ENCODE measurements at regions not wholly inside any gene's neighbourhood (a gene's known extent, or its start where the extent isn't known, plus 50 kb on each side); places are given as distances from the start of the nearest gene placed in this dataset.

DNA sequence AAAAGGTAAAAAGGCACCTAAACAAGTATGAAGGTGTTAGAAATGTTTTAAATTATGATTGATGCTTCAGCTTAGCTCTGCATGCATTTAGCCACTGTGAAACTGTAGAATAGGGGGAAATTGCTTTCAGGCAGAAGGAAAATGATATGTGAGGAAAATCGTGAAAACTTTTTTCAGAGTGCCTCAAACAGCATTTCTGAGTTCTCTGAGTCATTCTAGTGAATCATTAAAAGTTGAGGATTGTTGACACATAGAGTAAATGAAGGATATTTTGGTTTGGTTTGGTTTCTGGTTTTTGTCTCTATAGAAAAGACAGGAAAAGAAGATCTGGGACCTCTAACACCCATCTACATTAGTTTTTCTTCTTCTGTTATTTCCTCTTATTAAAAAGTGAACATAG is 332.5 kb upstream of the TRAM1L1 start:
- Histone ChIP-seq H3K9me3 (no peaks in the 10 kb centered on the region), H3K36me3 (no peaks in the 10 kb centered on the region), H3K27me3 (no peaks in the 10 kb centered on the region), H3K4me3 (no peak overlapping the region), H3K27ac (no peak overlapping the region), H3K4me1 (no peaks in the 10 kb centered on the region)
- DNase-seq: no peak
- intact Hi-C loops (cut with DNase I; ENCODE audit: low total_unique reads): no loop called here
- no peak for ATAC-seq
- no peak for TF ChIP-seq POLR2A (IDR thresholded peaks at IDR 0.05)
- TF ChIP-seq, protein P1, sequence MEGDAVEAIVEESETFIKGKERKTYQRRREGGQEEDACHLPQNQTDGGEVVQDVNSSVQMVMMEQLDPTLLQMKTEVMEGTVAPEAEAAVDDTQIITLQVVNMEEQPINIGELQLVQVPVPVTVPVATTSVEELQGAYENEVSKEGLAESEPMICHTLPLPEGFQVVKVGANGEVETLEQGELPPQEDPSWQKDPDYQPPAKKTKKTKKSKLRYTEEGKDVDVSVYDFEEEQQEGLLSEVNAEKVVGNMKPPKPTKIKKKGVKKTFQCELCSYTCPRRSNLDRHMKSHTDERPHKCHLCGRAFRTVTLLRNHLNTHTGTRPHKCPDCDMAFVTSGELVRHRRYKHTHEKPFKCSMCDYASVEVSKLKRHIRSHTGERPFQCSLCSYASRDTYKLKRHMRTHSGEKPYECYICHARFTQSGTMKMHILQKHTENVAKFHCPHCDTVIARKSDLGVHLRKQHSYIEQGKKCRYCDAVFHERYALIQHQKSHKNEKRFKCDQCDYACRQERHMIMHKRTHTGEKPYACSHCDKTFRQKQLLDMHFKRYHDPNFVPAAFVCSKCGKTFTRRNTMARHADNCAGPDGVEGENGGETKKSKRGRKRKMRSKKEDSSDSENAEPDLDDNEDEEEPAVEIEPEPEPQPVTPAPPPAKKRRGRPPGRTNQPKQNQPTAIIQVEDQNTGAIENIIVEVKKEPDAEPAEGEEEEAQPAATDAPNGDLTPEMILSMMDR (IDR thresholded peaks at IDR 0.05 in 4 of 5, conservative IDR thresholded peaks at IDR 0.05 in 1 of 5): no peak
- in situ Hi-C loops (cut with MboI; ENCODE audit: low sequenced_read_pairs in 4 of 4): no loop called here

DNA sequence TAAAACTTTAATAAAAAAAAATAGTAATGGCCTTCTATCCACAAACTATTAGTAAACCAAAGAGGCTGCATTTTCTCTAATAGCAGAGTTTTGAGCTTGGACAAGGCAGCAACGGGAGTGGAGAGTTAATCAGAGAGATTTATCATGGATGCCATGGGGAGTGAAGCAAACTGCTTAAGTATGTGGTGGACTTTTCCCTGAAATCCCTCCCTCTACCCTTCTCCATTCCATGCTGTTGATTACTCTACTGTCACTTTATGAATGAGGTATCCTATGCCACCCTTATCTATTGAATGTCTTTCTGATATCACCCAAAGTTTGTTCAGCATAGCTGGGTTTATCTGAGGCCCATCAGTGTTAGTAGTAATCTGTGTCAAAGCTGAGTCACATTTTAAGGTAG is 335.6 kb upstream of the TRAM1L1 start:
- in situ Hi-C loops (cut with MboI; ENCODE audit: low sequenced_read_pairs in 4 of 4): no loop called here
- H3K4me1 ChIP-seq: no peaks in the 10 kb centered on the region
- H3K27ac ChIP-seq: no peak overlapping the region
- ATAC-seq (no peak), DNase-seq (no peak)
- no peaks in the 10 kb centered on the region for H3K27me3 ChIP-seq
- no peak overlapping the region for H3K4me3 ChIP-seq
- no peaks in the 10 kb centered on the region for H3K9me3 ChIP-seq
- H3K36me3 ChIP-seq: no peaks in the 10 kb centered on the region
- intact Hi-C loops (cut with DNase I; ENCODE audit: low total_unique reads): no loop called here
- no peak for TF ChIP-seq POLR2A (IDR thresholded peaks at IDR 0.05)

- no peaks in the 10 kb centered on the region for H3K36me3 ChIP-seq
- H3K4me3 ChIP-seq: no peak overlapping the region
- TF ChIP-seq, protein P1 (IDR thresholded peaks at IDR 0.05 in 4 of 5, conservative IDR thresholded peaks at IDR 0.05 in 1 of 5): no peak
- no peak for TF ChIP-seq POLR2A (IDR thresholded peaks at IDR 0.05)
- no peak overlapping the region for H3K27ac ChIP-seq
- no peak for DNase-seq
- in situ Hi-C loops (cut with MboI; ENCODE audit: low sequenced_read_pairs in 4 of 4): no loop called here
- no peak for ATAC-seq
- H3K9me3 ChIP-seq: no peaks in the 10 kb centered on the region
- H3K27me3 ChIP-seq: no peaks in the 10 kb centered on the region
- intact Hi-C loops (cut with DNase I; ENCODE audit: low total_unique reads): no loop called here
- no peaks in the 10 kb centered on the region for H3K4me1 ChIP-seq
Observed at GRCh38 chr4:117421706-117422105, 336.3 kb upstream of the TRAM1L1 start.

DNA sequence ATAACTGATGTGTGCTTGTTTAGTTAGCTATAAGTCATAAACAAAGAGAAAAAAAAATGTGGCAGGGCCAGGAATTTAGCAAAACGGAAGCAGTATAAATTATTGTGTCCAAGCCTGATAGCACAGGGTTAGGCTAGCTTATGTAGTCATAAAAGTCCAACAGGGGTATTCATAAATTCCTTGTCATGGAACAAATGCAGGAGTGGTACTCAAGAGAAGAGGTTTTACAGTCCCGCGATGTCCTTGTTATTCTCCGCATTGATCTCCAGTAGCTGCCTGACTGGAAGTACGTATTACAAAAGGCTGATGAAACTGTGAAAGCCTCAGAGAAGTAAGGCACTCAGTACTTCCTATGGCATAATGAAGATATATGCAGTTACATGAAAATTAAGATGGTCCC is 336.9 kb upstream of the TRAM1L1 start:
- intact Hi-C loops (cut with DNase I; ENCODE audit: low total_unique reads): no loop called here
- H3K27me3 ChIP-seq: no peaks in the 10 kb centered on the region
- ATAC-seq (no peak), DNase-seq (no peak)
- in situ Hi-C loops (cut with MboI; ENCODE audit: low sequenced_read_pairs in 4 of 4): no loop called here
- H3K36me3 ChIP-seq: no peaks in the 10 kb centered on the region
- H3K4me1 ChIP-seq: no peaks in the 10 kb centered on the region
- H3K27ac ChIP-seq: no peak overlapping the region
- H3K9me3 ChIP-seq: no peaks in the 10 kb centered on the region
- TF ChIP-seq, protein P1 (IDR thresholded peaks at IDR 0.05 in 4 of 5, conservative IDR thresholded peaks at IDR 0.05 in 1 of 5): no peak
- no peak overlapping the region for H3K4me3 ChIP-seq

GRCh38 chr4:117425636-117426035 is 340.3 kb upstream of the TRAM1L1 start:
- H3K27me3 ChIP-seq: no peaks in the 10 kb centered on the region
- no peaks in the 10 kb centered on the region for H3K36me3 ChIP-seq
- ATAC-seq (no peak), DNase-seq (no peak)
- H3K27ac ChIP-seq: no peak overlapping the region
- H3K4me3 ChIP-seq: no peak overlapping the region
- H3K9me3 ChIP-seq: no peaks in the 10 kb centered on the region
- in situ Hi-C loops (cut with MboI; ENCODE audit: low sequenced_read_pairs in 4 of 4): no loop called here
- H3K4me1 ChIP-seq: no peaks in the 10 kb centered on the region
- no peak for TF ChIP-seq POLR2A (IDR thresholded peaks at IDR 0.05)
- TF ChIP-seq, protein P1 (IDR thresholded peaks at IDR 0.05 in 4 of 5, conservative IDR thresholded peaks at IDR 0.05 in 1 of 5): no peak
- intact Hi-C loops (cut with DNase I; ENCODE audit: low total_unique reads): no loop called here

Data from gastrocnemius medialis (tissue), 4 donors.